B cell (primary cell): ENCODE measurements at regions not wholly inside any gene's neighbourhood (a gene's known extent, or its start where the extent isn't known, plus 50 kb on each side); places are given as distances from the start of the nearest gene placed in this dataset.
"Not testable (repeated sequence)": the region's sequence is repeated elsewhere in the genome, so short reads cannot be mapped to it uniquely, and the experiment has no call there.

ENCODE experiments used
- ATAC-seq: fragments of 200-7000 bp; cut with Tn5 transposase; one replicate; pipeline ENCODE4 v1.10.0; 2021; ENCODE audit warnings: low read depth, mild to moderate bottlenecking, moderate number of reproducible peaks, moderate library complexity
- CTCF ChIA-PET: fragments of 350-600 bp; sonication (Branson Sonifier 250); formaldehyde crosslinking; loops from one replicate; lab custom pipeline; 2021; ENCODE audit warnings: antibody characterized with exemption, inconsistent platforms; lab: Charles Lee
- POLR2A ChIA-PET: fragments of 350-600 bp; sonication (Branson Sonifier 250); formaldehyde crosslinking; loops from one replicate; lab custom pipeline; 2021; ENCODE audit warnings: antibody characterized with exemption; lab: Charles Lee
- DNase-seq: peaks from one replicate; pipeline ENCODE4 v3.0.0; 2013
- H2AFZ ChIP-seq: 2 replicates; pipeline ENCODE4 v1.6.1; 2012; ENCODE audit warnings: mild to moderate bottlenecking, low read depth, low read length; ENCODE audit not compliant: insufficient read depth, poor library complexity, severe bottlenecking
- H3K27ac ChIP-seq, 2 donors: 1 replicate in 1 of 2; 2 replicates in 1 of 2; pipeline ENCODE4 v1.5.1; 2012 to 2013; ENCODE audit warnings: low read length in 2 of 2, mild to moderate bottlenecking in 2 of 2, moderate library complexity in 1 of 2
- H3K27me3 ChIP-seq, 4 experiments: fragments of 200-600 bp in 1 of 4; sonication (generic) in 1 of 4; replicated peaks in 1 of 4; 1 replicate in 2 of 4; 2 replicates in 2 of 4; pipeline versions ENCODE4 v1.6.1 to v1.7.0; 2013 to 2016; ENCODE audit warnings: low read length in 3 of 4, mild to moderate bottlenecking in 2 of 4, mixed read lengths in 1 of 4, moderate library complexity in 1 of 4; ENCODE audit not compliant: insufficient read depth in 4 of 4, control insufficient read depth in 3 of 4; ENCODE audit errors: control extremely low read depth in 1 of 4
- H3K36me3 ChIP-seq, 2 experiments: replicated peaks in 1 of 2; 1 replicate in 1 of 2; 2 replicates in 1 of 2; pipeline versions ENCODE4 v1.6.1 to v1.7.1; 2013; ENCODE audit warnings: low read length in 1 of 2; ENCODE audit not compliant: insufficient read depth in 2 of 2, control insufficient read depth in 1 of 2; ENCODE audit errors: control extremely low read depth in 1 of 2, extremely low read depth in 1 of 2
- H3K4me1 ChIP-seq, 2 donors: fragments of 200-600 bp in 1 of 2; sonication (generic) in 1 of 2; 1 replicate in 1 of 2; 2 replicates in 1 of 2; pipeline versions ENCODE4 v1.5.1 to v1.6.1; 2013 to 2017; ENCODE audit warnings: low read length in 2 of 2; ENCODE audit not compliant: control insufficient read depth in 2 of 2, insufficient read depth in 2 of 2
- H3K4me2 ChIP-seq: replicated peaks from 2 replicates; pipeline ENCODE3; 2012; ENCODE audit warnings: mild to moderate bottlenecking, low read depth, low read length; ENCODE audit not compliant: poor library complexity, severe bottlenecking
- H3K4me3 ChIP-seq, 5 experiments: fragments of 200-600 bp in 1 of 5; sonication (generic) in 1 of 5; 1 replicate in 3 of 5; 2 replicates in 2 of 5; pipeline versions ENCODE4 v1.5.1 to v1.7.0; 2011 to 2016; ENCODE audit warnings: low read length in 4 of 5, mild to moderate bottlenecking in 4 of 5, low read depth in 2 of 5, control low read depth in 1 of 5, moderate library complexity in 1 of 5; ENCODE audit not compliant: insufficient read depth in 1 of 5; ENCODE audit errors: control extremely low read depth in 1 of 5, extremely low read depth in 1 of 5
- H3K79me2 ChIP-seq: fragments of 200-600 bp; sonication (generic); one replicate; pipeline ENCODE4 v1.6.0; 2016; ENCODE audit warnings: low read length; ENCODE audit not compliant: control insufficient read depth, insufficient read depth
- H3K9ac ChIP-seq: fragments of 200-600 bp; sonication (generic); 2 replicates; pipeline ENCODE4 v1.6.1; 2017; ENCODE audit warnings: mild to moderate bottlenecking, low read length, moderate library complexity
- H3K9me3 ChIP-seq, 3 donors: one replicate each; pipeline versions ENCODE4 v1.6.1 to v1.7.1; 2013; ENCODE audit warnings: low read length in 2 of 3; ENCODE audit not compliant: control insufficient read depth in 2 of 3, insufficient read depth in 1 of 3; ENCODE audit errors: control extremely low read depth in 1 of 3
- H4K20me1 ChIP-seq: 2 replicates; pipeline ENCODE4 v1.6.0; 2012; ENCODE audit warnings: mild to moderate bottlenecking, low read length; ENCODE audit not compliant: insufficient read depth, control insufficient read depth, poor library complexity, severe bottlenecking
- H3K27ac Mint-ChIP-seq: one replicate; pipeline ENCODE4 v1.8.0; 2021; ENCODE audit warnings: mixed read lengths
- H3K27me3 Mint-ChIP-seq: one replicate; pipeline ENCODE4 v1.8.0; 2021; ENCODE audit warnings: mixed read lengths
- H3K4me1 Mint-ChIP-seq: one replicate; pipeline ENCODE4 v1.8.0; 2021; ENCODE audit warnings: mixed read lengths
- H3K4me3 Mint-ChIP-seq: one replicate; pipeline ENCODE4 v1.8.0; 2021; ENCODE audit warnings: mixed read lengths
- H3K9me3 Mint-ChIP-seq: one replicate; pipeline ENCODE4 v1.8.0; 2022; ENCODE audit warnings: mixed read lengths; ENCODE audit not compliant: insufficient read depth
- CTCF ChIP-seq: fragments of 200-600 bp; IDR thresholded peaks from one replicate; pipeline ENCODE4 v1.8.0; 2022; ENCODE audit warnings: antibody characterized with exemption, mild to moderate bottlenecking
- EZH2 ChIP-seq: IDR thresholded peaks from 2 replicates; pipeline ENCODE4 v1.6.1; 2012; ENCODE audit warnings: borderline replicate concordance, low read depth, mild to moderate bottlenecking, moderate library complexity, low read length; ENCODE audit not compliant: insufficient read depth, poor library complexity, severe bottlenecking
- WGBS: methylation state at CpG from one replicate; pipeline ENCODE4 v1.1.5; 2013; ENCODE audit warnings: missing lambda C conversion rate; ENCODE audit not compliant: insufficient coverage; 5-methylcytosine and 5-hydroxymethylcytosine counted together
- intact Hi-C: fragments of 100-400 bp; cut with micrococcal nuclease; formaldehyde crosslinking; loops from one replicate; pipeline ENCODE4 v1.10.0; 2022

- no peak overlapping the region for H3K27ac ChIP-seq
Observed at GRCh38 chr18:73101977-73102376, 234.2 kb upstream of the NETO1 start.

GRCh38 chr18:73101491-73101890 is 233.7 kb upstream of the NETO1 start:
- H3K4me1 Mint-ChIP-seq, H4K20me1 ChIP-seq, H3K9me3 Mint-ChIP-seq, H3K4me1 ChIP-seq, POLR2A ChIA-PET, intact Hi-C loops, H3K79me2 ChIP-seq, ATAC-seq, H3K9ac ChIP-seq, H3K27ac ChIP-seq, H3K9me3 ChIP-seq, H3K27me3 ChIP-seq, H3K4me3 ChIP-seq, H2AFZ ChIP-seq, H3K27me3 Mint-ChIP-seq, DNase-seq, H3K27ac Mint-ChIP-seq, H3K4me2 ChIP-seq, CTCF ChIA-PET, H3K4me3 Mint-ChIP-seq, H3K36me3 ChIP-seq: not testable (repeated sequence)
- 94% methylated on average over 5 of the region's 6 CpGs for WGBS

More at GRCh38 chr18:73101977-73102376, 234.2 kb upstream of the NETO1 start:
- H3K4me3 ChIP-seq, result no peak overlapping the region
- no peaks in the 10 kb centered on the region for H3K4me1 Mint-ChIP-seq
- H3K9me3 ChIP-seq, result peaks cover 0 to 4% (median 0%) of the 10 kb centered on the region in 3 donors
- ChIA-PET POLR2A (no interaction called here), CTCF (no interaction called here)
- H3K4me3 Mint-ChIP-seq, result no peak overlapping the region
- ATAC-seq (no peak), DNase-seq (no peak)
- no peaks in the 10 kb centered on the region for H4K20me1 ChIP-seq
- no peaks in the 10 kb centered on the region for H3K27me3 ChIP-seq
- TF ChIP-seq EZH2 (no peak), CTCF (no peak)
- intact Hi-C loops, result no loop called here
- no peaks in the 10 kb centered on the region for H3K79me2 ChIP-seq
- no peaks in the 10 kb centered on the region for H3K27me3 Mint-ChIP-seq
- H3K9ac ChIP-seq, result no peak overlapping the region
- H2AFZ ChIP-seq, result no peak overlapping the region
- H3K4me1 ChIP-seq, result no peaks in the 10 kb centered on the region
- H3K27ac Mint-ChIP-seq, result no peak overlapping the region
- no peaks in the 10 kb centered on the region for H3K9me3 Mint-ChIP-seq
- 95% methylated on average over 3 of the region's 4 CpGs for WGBS
- H3K4me2 ChIP-seq, result no peak overlapping the region
- no peaks in the 10 kb centered on the region for H3K36me3 ChIP-seq
